HG03103 (cell line): ENCODE measurements at regions not wholly inside any gene's neighbourhood (a gene's known extent, or its start where the extent isn't known, plus 50 kb on each side); places are given as distances from the start of the nearest gene placed in this dataset.
"Not testable (repeated sequence)": the region's sequence is repeated elsewhere in the genome, so short reads cannot be mapped to it uniquely, and the experiment has no call there.

Experiments
- ATAC-seq: cut with Tn5 transposase; IDR thresholded peaks from one replicate; pipeline ENCODE4 v1.9.1; 2021; ENCODE audit warnings: low read depth; ENCODE audit not compliant: unreplicated experiment

DNA sequence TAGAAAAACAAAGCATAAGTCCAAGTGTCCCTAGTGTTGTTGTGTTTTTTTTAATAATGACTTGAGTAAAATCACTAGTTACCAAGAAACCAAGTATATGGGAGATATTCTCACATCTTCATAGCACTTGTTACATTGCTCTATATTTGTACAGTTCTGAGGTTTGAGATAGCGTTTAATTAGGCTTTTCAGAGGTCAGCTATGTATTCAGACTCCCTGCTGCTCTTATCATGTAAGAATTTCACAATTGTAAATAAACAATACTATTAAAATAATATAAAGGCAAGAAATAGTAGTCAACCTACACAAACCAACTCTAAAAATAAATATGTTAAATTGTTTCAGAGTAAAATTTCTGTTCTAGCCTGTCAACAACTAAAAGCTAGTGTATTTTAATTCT is 761.9 kb upstream of the FAM174A start:
- ATAC-seq: no peak

DNA sequence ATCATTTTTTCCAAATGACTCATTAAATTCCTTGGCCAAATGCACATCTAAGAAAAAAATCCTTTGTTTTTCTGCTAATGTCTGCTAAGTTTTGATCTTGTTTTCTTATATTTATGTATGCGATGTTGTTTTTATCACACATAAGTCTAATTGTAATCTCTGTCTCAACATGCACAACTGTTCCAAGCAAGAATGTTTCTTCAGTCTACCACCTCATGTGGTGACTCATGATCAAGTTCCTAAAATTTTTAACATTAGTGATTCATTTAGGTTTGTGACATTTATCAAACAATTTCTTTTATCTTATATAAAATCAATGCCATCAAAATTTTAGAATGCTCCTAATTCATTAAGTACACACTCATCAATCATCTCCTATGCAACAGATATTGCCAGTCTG is 763.9 kb upstream of the FAM174A start:
- no peak for ATAC-seq

DNA sequence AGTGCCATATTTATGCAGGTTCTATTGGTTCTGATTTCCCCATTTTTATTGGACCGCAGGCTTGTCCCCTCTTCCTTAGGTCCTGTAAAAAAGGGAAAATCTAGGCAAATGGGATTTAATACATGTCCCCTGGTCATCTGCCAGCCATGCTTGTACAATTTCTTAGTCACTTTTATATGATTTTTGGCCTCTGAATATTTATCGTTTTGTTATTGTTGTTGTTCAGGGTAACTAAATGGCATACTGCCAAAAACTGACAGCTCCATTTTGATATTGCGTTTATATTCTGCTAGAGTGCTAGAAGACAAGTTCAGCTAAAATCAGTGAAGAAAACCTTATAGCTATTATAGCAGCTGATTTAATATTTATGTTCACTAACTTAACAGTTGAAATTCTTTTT is 770.2 kb upstream of the FAM174A start:
- ATAC-seq: no peak

DNA sequence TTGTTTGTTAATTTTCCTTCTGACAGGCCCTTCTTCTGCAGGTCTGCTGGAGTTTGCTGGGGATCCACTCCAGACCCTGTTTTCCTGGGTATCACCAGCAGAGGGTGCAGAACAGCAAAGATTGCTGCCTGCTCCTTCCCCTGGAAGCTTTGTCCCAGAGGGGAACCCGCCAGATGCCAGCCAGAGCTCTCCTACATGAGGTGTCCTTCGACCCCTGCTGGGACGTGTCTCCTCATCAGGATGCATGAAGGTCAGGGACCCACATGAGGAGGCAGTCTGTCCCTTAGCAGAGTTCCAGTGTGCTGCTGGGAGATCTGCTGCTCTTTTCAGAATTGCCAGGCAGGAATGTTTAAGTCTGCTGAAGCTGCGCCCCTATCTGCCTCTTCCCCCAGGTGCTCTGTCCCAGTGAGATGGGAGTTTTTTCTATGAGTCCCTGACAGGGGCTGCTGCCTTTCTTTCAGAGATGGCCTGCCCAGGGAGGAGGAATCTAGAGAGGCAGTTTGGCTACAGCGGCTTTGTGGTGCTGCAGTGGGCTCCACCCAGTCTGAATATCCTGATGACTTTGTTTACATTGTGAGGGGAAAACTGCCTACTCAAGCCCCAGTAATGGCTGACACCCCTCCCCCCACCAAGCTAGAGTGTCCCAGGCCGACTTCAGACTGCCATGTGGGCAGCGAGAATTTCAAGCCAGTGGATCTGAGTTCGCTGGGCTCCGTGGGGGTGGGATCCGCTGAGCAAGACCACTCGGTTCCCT is 772.0 kb upstream of the FAM174A start:
- ATAC-seq: no peak

DNA sequence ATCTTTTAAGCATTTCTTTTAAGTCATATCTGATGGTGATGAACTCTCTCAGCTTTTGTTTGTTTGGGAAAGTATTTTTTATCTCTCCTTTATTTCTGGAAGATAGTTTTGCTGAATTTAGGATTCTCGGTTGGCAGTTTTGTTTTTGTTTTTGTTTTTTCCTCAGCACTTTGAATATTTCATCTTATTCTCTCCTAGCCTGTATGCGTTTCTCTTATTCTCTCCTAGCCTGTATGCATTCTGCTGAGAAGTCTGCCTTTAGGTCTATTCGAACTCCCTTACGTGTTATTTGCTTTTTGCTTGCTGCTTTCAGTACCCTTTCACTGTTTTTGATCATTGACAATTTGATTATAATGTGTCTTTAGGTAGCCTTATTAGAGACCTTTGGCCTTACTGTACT is 787.8 kb upstream of the FAM174A start:
- no peak for ATAC-seq

DNA sequence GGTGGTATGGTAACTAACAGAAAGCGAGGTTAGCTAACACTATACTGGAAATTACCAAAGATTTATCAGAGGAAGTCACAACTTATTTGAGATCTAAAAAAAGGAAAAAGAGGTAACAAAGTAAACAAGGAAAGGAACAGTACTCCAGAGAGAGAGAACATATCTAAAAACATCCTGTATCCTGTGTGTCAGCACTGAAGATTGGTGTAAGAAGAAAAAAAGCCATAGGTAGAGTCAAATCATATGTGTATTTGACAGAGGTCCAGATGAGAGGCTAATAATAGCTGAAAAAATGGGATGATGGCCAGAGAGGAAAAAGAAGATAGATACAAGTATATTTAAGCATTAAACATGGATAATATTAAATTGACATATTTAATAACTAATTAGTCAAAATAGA is 802.0 kb upstream of the FAM174A start:
- not testable (repeated sequence) for ATAC-seq

DNA sequence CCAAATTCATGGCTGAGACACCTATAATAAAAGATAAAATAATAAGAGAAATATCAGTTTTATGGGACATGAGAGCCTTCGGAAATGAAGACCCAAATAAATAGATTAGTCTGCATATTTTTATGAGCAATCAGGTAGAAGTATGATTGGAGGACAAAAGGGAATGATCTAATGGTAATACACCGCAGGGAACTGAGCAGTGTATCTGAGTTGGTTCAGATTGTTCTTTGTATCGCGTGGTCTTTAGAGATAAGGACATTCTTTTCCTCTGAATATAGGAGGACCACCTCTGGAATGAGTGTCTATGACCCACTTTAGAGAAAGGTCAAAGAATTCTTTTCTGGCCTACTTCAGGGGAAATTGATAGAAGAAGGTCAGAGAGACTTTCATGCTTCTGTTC is 801.8 kb upstream of the CHD1 start:
- not testable (repeated sequence) for ATAC-seq

DNA sequence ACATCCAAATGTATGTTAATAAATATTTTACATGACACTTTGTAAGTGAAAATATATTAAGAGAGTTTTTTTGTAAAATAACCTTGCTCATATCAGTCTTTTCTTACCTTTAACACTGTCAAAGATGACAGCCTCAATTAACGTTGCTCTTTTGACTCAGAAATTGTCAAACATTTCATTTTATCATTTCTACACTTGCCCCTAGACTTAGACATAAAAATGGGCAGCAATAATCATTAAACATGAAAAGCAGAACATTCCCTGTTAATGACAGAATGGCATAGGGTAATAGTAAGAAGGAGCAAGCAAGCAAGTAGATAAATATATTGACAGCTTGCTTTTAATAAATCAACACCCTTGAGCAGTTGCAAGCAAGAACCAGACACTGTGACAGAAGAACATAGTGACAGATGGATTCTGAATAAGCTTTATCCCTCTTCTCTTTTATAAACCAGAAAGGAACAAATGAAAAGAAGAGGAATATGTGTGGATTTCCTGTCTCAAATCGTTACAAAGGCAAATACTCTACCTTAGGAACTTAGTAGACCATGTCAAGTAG is 796.0 kb upstream of the CHD1 start:
- no peak for ATAC-seq

DNA sequence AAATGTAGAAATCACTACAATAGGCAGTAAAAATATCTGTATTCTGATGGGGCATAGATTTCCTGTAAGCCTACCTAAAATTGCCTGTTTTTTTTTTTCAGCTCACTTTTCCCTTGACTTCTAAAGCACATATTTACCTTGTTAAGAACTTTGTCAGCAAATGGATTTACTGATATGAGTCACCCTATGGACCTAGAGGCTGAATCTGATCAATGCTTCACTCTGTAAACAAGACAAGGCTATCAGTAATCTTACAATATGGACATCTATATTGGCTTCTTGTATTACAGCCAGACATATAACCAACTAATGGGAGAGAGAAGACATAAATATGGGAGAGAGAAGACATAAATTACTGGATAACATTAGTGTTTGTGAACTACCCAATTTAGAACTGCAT is 792.7 kb upstream of the CHD1 start:
- no peak for ATAC-seq

DNA sequence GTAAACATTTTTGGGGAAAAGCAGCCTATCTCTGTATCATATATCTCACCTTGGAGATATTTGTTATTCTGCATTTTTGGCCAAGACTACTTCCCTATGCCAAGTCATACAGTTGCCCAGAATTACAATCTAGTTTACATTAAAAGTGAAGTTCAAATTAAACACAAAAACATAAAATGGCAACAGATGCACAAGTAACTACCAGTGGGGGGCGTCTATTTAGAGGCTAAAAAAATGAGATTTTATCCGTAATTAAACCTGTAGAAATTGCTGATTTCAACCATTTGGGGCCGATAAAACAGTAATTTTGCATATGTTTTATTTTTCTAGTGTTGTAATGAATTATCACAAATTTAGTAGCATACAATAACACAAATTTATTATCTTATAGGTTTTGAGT is 787.1 kb upstream of the CHD1 start:
- no peak for ATAC-seq

DNA sequence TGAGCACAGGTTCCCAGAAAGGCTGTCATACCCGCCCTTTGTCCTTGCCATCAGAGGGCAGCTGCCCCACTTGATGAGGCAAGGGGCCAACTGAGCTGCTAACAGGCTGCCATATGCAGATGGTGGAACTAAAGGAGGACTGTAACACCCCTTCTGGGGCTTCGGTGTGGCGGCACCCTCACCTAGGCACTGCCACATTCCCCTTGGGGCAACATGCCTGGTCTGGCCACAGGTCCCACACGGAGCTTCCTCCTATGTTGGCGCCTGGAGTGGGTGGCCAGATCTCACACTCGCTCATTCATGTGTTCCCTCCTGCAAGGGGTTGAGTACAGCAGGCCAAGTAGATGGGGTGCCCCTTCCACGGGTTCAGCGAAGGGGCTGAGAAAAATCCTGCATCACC is 777.4 kb upstream of the CHD1 start:
- ATAC-seq: no peak

DNA sequence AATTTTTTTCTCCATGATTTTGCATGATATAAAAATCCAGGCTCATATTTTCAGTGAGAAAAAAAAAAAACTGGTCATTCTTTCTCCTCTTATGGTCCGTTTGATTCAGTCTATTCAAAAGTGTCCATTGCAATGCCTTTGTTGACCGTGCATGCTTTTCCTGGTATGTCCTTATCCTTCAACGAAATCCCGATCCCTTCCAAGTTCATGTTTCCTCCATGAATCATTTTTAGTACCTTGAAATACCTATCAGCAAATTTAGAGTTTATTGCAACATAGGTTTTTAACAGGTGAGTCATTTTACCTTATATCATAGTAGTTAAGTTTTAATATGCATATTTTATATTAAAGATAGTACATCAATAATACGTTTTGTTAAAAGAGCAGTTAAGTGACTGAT is 773.8 kb upstream of the CHD1 start:
- ATAC-seq: no peak

DNA sequence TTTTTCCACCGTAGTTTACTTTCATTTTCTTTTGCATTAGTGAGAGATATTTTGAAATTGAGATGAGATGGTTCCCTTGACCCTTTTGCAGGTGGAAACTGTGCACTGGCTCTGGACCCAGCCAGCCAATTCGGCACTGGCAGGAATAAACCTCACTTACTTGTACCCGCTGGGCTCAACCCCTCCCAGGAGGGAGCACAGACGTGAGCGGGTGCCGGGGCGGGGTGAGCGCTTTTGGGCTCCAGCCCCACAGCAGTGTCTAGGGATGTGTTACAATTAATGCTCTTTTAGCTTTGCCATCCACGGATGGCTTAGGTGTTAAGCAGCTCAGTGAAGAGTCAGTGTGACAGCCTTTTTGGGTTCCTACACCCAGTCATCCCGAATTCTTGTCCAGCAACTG is 766.1 kb upstream of the CHD1 start:
- ATAC-seq: no peak

DNA sequence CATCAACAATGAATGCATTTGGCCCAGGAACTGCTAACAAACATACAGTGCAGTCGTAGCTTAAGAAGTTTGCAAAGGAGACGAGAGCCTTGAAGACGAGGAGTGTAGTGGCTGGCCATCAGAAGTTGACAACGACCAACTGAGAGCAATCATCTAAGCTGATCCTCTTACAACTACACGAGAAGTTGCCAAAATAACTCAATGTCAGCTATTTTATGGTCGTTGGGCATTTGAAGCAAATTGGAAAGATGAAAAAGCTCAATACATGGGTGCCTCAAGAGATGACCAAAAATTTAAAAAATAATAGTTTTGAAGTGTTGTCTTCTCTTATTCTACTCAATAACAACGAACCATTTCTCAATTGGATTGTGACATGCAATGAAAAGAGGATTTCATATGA is 757.7 kb upstream of the CHD1 start:
- ATAC-seq: no peak

DNA sequence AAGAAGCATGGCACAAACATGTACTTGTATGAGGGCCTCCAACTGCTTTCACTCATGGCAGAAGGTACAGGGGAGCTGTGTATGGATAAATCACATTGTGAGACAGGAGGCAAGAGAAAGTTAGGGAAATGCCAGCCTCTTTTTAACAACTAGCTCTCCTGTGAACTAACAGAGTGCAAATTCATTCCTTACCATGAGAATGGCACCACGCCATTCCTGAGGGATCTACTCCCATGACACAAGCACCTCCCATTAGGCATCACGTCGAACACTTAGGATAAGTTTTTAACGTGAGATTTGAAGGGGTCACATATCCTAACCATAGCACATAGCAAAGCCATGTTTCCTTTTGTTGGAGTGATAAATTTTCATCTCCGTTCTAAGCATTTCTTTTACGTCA is 747.2 kb upstream of the CHD1 start:
- ATAC-seq: no peak

DNA sequence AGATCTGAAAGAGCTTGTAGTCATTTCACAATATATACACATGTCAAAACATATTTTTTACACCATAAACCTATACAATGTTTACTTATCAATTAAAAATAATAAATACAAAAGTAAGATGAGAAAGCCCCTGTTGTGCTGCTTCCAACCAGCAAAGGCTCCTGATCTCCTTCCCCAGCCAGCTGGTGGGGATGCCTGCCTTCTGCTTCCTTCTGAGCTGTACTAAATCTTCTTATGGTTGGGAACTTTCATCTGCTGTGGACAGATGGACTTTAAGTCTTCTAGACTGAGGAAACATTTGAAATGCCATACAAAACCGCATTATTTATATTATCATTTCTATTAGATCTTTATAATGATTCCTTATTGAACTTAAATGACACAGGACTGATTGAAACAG is 745.3 kb upstream of the CHD1 start:
- ATAC-seq: no peak

DNA sequence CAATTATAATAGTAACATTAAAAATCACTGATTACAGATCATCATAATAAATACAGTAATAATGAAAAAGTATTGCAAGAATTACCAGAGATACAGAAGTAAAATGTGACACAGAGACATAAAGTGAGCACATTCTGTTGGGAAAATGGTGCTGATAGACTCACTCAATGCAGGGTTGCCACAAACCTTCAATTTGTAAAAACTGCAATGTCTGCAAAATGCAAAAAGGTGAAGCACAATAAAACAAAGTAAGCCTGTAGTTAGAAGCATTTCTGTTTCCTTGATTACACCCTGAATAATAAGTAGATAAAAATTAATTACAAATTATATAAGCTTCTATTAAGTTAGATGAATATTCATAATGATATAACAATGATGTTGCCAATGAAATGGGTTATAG is 736.2 kb upstream of the CHD1 start:
- no peak for ATAC-seq

DNA sequence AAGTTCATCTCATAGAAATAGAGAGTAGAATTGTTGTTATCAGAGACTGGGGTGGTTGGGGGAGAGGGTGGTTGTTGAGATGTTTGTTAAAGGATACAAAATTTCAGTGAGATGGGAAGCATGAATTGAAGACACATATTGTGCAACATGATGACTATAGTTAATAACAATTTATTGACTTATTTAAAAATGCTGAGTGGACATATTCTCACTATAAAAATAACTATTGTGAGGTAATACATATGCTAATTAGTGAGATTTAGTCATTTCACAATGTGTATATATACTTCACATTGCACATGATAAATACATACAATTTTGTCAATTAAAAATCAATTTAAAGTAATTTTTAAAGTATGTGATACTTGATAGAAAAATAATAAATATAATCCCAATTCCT is 722.5 kb upstream of the CHD1 start:
- no peak for ATAC-seq

DNA sequence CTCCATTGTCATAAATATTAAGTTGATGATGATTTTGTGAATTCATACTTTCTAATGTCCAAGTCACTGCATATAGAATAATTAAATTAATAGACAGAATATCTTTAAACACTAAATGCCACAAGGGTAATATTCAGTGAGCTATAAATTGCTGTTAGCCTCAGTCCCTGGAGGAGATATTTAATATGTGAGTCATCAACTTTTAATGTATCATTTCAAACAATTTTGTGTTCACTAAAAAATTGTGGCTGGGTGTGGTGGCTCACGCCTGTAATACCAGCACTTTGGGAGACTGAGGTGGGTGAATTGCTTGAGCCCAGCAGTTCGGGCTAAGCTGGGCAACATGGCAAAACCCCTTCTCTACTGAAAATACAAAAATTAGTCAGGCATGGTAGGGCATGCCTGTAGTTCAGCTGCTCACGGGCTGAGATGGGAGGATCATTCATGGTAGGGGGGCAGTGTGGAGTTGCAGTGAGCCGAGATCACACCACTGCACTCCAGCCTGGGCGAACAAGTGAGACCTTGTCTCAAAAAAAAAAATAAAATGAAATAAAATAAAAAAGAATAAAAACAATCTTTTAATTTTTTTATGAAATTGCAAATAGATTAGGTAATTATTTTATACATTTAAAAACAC is 717.3 kb upstream of the CHD1 start:
- no peak for ATAC-seq

DNA sequence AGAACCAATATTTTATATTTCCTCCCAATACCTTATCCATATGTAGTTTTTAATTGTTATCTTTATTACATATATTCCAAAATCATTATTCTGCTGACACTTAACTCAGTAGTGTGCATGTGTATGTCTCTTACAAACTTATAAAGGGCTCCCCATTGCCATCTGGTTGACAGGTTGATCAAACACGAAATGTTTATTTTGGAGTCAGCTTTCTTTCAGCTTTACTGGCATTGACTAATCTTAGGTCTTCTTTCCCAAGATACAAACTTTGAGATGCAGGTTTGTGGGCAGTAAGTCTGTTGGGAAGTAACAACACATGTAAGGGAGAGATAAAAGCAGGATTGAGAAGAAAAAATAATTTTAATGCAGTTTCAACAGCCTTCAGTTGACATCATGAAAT is 716.0 kb upstream of the CHD1 start:
- no peak for ATAC-seq

DNA sequence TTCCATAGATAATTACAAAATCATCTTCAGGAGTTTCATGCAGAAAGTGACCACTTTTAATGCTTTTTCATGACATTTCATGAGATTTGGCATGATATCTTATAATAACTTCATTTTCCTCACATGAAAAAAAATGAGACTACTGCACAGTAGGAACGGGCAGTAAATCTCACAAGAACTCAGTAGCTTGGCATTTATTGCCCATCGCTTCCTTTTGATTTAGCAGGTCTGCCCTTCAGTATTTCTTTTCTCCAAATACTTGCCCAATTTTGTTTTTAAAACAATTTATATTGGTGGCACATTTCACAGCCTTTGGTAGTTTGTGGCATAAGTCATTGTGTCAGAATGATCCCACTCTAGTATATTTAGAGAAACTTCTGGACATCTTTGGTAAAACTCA is 711.8 kb upstream of the CHD1 start:
- ATAC-seq: no peak

DNA sequence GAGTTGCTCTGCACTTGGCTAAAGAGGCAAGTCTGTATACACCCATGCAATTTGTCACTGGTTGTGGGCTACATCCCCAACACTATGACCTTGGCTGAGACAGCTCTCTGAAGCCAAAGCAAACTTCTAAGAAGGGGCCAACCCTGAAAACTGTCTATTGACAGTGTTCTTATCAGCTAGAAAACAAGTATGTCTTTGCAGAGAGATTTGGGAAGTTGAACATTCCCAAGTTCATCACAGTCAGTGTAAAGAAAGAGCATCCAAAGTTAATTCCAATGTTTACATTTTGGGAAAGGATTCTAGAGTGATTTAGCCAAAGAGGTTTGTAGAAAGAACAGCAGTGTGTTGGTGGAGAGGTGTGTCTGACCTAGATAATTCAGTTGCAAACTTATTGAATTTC is 711.1 kb upstream of the CHD1 start:
- no peak for ATAC-seq
